ES-I3 (cell line): ENCODE measurements at regions not wholly inside any gene's neighbourhood (a gene's known extent, or its start where the extent isn't known, plus 50 kb on each side); places are given as distances from the start of the nearest gene placed in this dataset.
"Not testable (repeated sequence)": the region's sequence is repeated elsewhere in the genome, so short reads cannot be mapped to it uniquely, and the experiment has no call there.

Source experiments
- H3K36me3 ChIP-seq: 2 replicates; pipeline ENCODE4 v1.6.1; 2013; ENCODE audit warnings: mild to moderate bottlenecking, low read length, control low read depth, moderate library complexity; ENCODE audit not compliant: insufficient read depth
- H3K4me1 ChIP-seq: 2 replicates; pipeline ENCODE4 v1.6.1; 2013; ENCODE audit warnings: mild to moderate bottlenecking, control low read depth, low read length; ENCODE audit not compliant: insufficient read depth
- H3K9ac ChIP-seq: 2 replicates; pipeline ENCODE4 v1.6.1; 2013; ENCODE audit warnings: low read depth, mild to moderate bottlenecking, low read length, moderate library complexity
- H3K9me3 ChIP-seq: 2 replicates; pipeline ENCODE4 v1.6.1; 2013; ENCODE audit warnings: mild to moderate bottlenecking, low read length, moderate library complexity; ENCODE audit not compliant: control insufficient read depth, insufficient read depth

DNA sequence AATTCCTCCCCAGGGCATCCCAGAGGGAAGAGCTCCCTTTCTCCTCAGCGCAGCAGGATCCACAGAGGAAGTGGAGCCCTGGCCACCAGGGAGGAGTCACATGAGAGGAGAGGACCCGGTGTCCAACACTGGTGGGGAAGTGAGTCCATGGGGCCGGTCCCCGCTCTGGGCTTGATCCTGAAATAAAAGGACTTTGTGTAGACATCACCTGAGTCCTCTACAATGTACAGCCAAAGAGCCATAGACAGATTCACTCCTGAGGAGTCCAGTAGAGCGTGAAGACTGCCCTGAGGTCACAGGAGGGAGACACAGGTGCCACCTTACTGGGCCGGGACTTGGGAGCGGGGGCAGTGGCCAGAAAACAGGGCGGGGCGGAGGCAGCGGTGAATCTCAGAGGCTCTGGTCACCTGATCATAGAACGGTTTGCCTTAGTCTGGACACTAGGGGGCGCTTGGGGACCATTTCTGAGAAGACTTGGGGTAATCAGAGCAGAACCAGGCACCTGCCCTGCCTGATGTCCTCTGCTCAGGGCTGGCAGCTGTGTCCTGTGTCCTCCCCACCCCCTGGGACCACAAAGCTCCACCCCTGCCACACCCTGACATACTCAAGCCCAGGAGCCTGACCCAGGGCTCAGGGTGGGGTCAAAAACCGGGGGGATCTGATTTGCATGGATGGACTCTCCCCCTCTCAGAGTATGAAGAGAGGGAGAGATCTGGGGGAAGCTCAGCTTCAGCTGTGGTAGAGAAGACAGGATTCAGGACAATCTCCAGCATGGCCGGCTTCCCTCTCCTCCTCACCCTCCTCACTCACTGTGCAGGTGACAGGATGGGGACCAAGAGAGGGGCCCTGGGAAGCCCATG, 112.7 kb downstream of the VPREB1 start:
- Histone ChIP-seq H3K36me3 (no peaks in the 10 kb centered on the region), H3K9ac (peak overlapping the region; percentile 36; the same call in 1 of the 2 replicates), H3K9me3 (no peaks in the 10 kb centered on the region), H3K4me1 (no peaks in the 10 kb centered on the region; the same call in 1 of the 2 replicates)

DNA sequence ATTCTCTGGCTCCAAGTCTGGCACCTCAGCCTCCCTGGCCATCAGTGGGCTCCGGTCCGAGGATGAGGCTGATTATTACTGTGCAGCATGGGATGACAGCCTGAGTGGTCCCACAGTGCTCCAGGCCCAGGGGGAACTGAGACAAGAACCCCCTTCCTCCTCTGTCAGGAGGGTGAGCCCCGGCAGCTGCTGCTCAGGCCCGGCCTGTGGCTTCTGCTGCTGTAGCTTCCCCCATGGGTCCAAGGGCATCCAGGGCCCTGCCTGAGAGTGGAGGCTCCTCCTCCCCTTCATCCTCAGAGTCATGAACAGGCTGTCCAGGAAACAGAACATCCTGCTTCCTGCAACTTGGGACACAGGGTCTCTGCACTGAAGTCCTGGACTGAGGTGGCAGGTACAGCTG, 113.6 kb downstream of the VPREB1 start:
- H3K4me1 ChIP-seq: no peaks in the 10 kb centered on the region; the same call in 1 of the 2 replicates
- H3K36me3 ChIP-seq: no peaks in the 10 kb centered on the region
- no peaks in the 10 kb centered on the region for H3K9me3 ChIP-seq
- H3K9ac ChIP-seq: no peak overlapping the region

DNA sequence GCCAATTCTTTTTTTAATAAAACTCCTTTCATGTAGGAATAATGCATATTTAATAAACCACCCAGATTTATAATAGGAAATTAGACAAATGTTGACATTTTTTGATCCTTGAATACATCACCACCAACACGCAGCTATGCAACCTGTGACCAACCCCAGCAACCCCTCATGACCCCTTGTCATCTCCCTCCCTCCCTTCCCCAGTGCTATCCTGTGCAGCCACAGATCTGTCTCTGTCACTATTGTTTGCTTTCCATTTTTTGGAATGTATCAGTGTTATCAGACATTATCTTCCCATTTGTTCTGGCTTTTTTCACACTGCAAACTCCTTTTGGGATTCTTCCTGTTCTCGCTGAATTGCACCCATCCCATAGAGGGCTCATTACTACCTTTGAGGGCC, 114.1 kb downstream of the VPREB1 start:
- Histone ChIP-seq H3K4me1 (no peaks in the 10 kb centered on the region; the same call in 1 of the 2 replicates), H3K36me3 (no peaks in the 10 kb centered on the region), H3K9me3 (no peaks in the 10 kb centered on the region), H3K9ac (no peak overlapping the region)

DNA sequence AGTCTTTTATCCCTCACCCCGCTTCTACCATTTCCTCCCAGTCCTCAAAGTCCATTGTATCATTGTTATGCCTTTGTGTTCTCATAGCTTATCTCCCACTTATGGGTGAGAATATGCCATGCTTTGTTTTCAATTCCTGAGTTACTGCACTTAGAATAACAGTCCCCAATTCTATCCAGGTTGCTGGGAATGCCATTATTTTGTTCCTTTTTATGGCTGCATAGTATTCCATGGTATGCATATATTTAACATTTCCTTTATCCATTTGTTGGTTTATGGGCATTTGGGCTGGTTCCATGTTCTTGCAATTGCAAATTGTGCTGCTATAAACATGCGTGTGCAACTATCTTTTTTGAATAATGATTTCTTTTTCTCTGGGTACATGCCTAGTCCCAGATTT, 114.9 kb downstream of the VPREB1 start:
- H3K9me3 ChIP-seq: no peaks in the 10 kb centered on the region
- no peak overlapping the region for H3K9ac ChIP-seq
- no peaks in the 10 kb centered on the region for H3K36me3 ChIP-seq
- H3K4me1 ChIP-seq: no peaks in the 10 kb centered on the region; the same call in 1 of the 2 replicates

DNA sequence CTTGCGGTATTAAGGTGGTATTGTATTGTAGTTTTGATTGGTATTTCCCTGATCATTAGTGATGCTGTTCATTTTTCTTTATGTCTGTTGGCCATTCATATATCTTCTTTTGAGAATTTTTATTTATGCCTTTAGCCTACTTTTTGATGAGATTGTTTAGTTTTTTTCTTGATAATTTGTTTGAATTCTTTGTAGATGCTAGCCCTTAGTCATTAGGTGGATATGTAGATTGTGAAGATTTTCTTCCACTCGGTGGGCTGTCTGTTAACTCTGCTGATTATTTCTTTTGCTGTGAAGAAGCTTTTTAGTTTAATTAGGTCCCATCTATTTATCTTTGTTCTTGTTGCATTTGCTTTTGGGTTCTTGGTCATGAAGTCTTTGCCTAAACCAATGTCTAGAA, 115.4 kb downstream of the VPREB1 start:
- Histone ChIP-seq H3K36me3 (no peaks in the 10 kb centered on the region), H3K9ac (no peak overlapping the region), H3K4me1 (no peaks in the 10 kb centered on the region; the same call in 1 of the 2 replicates), H3K9me3 (no peaks in the 10 kb centered on the region)

DNA sequence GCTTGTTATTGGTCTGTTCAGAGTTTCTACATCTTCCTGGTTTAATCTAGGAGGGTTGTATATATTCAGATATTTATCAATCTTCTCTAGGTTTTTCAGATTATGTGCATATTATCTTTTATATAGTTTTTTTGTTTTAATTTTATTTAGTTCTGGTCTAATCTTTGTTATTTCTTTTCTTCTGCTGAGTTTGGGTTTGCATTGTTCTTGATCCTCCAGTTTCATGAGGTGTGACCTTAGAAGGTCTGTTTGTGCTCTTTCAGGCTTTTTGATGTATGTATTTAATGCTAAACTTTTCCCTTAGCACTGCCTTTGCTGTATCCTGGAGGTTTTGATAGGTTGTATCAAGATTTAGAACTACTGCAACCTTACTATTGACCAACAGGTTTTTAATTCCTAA, 117.7 kb downstream of the VPREB1 start:
- no peaks in the 10 kb centered on the region for H3K36me3 ChIP-seq
- no peaks in the 10 kb centered on the region for H3K4me1 ChIP-seq
- H3K9ac ChIP-seq: no peak overlapping the region
- H3K9me3 ChIP-seq: no peaks in the 10 kb centered on the region

DNA sequence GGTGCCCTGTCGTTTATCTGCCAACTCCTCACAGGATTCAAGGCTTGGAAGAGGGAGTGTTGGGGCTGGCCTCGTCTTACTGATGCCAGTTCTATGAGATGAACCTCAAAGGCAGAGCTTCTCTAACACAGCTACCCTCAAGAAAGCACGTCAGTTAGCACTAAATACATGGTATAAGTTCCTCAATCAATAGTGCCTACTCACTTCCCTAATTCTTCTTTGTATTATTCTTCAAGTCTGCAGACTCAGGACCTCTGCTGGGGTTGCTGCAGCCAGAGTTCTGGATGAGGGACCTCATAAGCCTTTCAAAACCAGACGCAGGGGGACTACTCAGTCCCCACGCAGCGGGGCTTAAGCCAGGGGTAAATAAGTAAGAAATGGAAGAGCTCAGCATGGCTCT, 118.3 kb downstream of the VPREB1 start:
- H3K9me3 ChIP-seq: no peaks in the 10 kb centered on the region
- no peak overlapping the region for H3K9ac ChIP-seq
- H3K36me3 ChIP-seq: no peaks in the 10 kb centered on the region
- H3K4me1 ChIP-seq: no peaks in the 10 kb centered on the region

DNA sequence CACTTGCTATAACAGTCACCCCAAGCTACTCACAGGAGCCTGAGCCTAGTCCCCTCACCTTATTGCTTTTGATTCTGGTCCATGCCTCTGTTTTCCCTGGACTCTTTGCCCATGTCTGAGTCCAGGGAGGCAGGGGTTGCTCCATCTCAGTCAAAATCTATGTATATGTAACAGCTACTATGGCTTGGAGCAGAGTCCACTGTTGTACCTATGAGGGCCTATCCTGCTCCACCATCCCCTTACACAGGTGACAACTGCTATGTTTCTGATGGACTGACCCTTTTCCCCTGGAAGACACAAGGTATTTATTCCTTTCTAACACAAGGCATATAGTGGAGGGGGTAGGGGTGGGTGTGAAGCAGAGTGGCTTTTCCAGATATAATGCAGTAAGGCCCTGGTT, 119.6 kb downstream of the VPREB1 start:
- H3K4me1 ChIP-seq: no peaks in the 10 kb centered on the region
- no peaks in the 10 kb centered on the region for H3K36me3 ChIP-seq
- no peaks in the 10 kb centered on the region for H3K9me3 ChIP-seq
- no peak overlapping the region for H3K9ac ChIP-seq

DNA sequence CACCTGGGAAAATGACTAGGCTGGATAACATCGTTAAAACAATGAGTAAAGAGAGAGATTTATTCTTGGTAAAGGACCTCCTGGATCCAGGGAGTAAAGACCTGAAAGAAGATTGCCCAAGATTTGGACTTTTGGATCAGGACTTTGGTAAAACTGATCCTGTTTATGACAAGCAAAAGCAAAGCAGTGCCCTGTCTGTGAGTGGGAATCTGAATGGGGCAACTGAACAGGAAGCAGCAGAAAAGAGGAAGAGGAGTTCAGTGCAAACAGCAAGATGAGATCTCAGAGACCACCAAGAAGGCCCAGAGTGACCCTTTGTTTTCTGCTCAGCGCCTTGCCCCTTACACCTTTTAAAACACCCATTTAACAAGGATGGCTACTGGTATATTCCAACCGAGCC, 122.0 kb downstream of the VPREB1 start:
- Histone ChIP-seq H3K9ac (no peak overlapping the region), H3K9me3 (no peaks in the 10 kb centered on the region), H3K4me1 (no peaks in the 10 kb centered on the region), H3K36me3 (no peaks in the 10 kb centered on the region)

DNA sequence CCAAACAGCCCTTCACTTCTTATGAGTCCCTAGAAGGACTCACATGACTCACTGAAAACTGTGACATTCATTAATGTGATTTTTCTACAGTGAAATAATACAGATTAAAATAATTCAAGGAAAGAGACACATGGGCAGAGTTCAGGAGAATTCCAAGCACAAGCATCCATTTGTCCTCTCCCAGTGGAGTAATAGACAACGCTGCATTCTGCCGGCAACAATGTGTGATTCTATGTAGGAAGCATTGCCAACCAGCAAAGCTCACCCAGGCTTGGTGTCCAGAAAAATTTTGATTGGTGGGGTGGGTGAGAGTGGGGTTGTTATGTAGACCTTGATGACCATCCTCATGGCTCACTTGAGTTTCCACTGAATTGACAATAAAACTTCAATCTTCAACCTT, 123.9 kb downstream of the VPREB1 start:
- Histone ChIP-seq H3K4me1 (no peaks in the 10 kb centered on the region), H3K9me3 (no peaks in the 10 kb centered on the region), H3K9ac (no peak overlapping the region), H3K36me3 (no peaks in the 10 kb centered on the region)

DNA sequence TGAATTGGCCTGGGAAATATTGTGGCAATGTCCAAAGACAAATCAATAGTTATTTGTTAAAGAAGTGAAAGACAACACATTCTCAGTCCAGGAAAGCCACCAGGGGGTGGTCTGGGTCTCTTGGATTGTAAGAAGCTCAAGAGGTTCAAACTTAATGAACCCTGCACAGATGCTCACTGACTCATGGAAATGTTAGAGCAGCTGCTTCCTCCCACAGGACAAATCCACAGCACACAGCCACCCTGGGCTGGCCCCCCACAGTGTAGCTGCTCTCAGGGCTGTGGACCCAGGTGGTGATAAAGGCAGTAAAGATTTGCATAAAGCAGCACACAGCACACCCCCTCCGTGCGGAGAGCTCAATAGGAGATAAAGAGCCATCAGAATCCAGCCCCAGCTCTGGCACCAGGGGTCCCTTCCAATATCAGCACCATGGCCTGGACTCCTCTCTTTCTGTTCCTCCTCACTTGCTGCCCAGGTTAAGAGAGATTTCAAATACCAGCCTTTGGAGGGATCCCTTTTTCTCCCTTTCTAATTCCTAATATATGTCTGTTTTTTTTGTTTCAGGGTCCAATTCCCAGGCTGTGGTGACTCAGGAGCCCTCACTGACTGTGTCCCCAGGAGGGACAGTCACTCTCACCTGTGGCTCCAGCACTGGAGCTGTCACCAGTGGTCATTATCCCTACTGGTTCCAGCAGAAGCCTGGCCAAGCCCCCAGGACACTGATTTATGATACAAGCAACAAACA, 124.8 kb downstream of the VPREB1 start:
- H3K9ac ChIP-seq, H3K9me3 ChIP-seq, H3K36me3 ChIP-seq, H3K4me1 ChIP-seq: not testable (repeated sequence)

DNA sequence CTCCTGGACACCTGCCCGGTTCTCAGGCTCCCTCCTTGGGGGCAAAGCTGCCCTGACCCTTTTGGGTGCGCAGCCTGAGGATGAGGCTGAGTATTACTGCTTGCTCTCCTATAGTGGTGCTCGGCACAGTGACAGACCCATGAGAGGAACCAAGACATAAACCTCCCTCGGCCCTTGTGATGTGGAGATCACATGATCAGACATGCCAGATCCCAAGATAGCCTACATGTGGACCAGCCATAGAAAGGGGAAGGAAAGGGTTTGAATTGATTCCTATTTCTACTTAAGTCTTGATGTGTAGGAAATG, 125.3 kb downstream of the VPREB1 start:
- H3K4me1 ChIP-seq: no peaks in the 10 kb centered on the region

DNA sequence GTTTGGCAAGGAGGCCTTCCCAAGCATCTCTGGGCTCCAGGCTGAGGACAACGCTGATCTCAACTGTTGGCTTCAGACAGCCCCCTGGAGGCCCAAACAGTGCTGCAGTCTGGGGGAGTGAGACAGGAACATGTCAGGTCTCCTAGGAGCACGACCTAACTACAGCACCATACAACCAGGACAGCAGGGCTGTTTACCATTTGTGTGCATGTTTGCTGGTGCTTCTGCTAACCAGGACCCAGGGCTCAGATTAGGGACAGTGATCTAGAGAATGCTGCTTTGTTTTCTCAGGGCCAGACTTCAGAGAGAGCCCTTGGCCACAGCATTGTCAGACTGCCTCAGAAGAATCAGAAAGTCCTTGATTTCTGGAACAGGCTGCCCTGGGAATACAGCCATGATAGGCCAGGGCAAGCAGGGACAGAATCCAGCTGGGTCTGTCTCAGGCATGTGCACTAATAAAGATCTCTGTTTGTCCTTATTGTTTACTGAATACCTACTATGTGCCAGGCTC, 126.5 kb downstream of the VPREB1 start:
- Histone ChIP-seq H3K36me3 (no peaks in the 10 kb centered on the region), H3K4me1 (no peaks in the 10 kb centered on the region), H3K9me3 (no peaks in the 10 kb centered on the region), H3K9ac (no peak overlapping the region)

More for the DNA sequence above, 125.3 kb downstream of the VPREB1 start:
- Histone ChIP-seq H3K9me3 (no peaks in the 10 kb centered on the region), H3K36me3 (no peaks in the 10 kb centered on the region), H3K9ac (no peak overlapping the region)

DNA sequence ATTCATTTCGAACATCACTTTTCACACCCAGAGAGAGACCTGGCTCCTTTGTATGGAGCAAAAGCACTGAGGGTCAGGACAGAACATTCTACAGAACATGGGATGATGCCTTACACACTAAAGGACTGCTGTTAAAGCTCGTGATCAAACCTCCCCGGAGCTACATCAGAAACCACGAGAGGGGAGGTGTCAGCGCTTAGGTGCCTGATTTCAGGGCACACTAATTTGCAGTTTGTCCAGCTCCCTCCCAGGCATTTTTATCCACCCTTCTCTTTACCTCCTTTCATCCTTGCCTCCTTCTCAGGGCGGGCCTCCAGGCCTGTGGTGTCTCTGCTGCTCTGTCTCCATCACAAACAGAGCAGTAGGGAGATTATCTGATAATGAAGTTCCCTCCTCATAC, 127.5 kb downstream of the VPREB1 start:
- no peak overlapping the region for H3K9ac ChIP-seq
- no peaks in the 10 kb centered on the region for H3K36me3 ChIP-seq
- H3K4me1 ChIP-seq: no peaks in the 10 kb centered on the region
- H3K9me3 ChIP-seq: no peaks in the 10 kb centered on the region

DNA sequence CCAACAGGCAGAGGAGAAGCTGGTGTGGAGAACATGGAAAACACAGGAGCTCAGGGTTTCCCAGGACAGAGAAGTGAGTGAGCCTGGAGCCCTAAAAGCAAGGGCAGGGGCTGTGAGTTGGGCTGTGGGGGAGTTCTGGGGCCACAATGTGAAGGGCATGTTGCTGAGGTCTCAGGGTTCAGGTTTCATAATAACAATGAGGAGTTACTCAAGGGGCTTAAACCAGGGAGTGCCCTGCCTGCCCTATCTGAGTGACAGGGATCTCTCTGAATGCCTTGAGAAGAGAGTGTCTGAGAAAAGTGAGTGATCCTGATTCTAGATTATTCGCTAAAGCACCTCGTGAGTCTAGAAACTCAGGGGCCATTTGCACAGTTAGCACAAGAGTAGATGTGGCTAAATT, 129.6 kb downstream of the VPREB1 start:
- Histone ChIP-seq H3K4me1 (no peaks in the 10 kb centered on the region), H3K9ac (no peak overlapping the region), H3K9me3 (no peaks in the 10 kb centered on the region), H3K36me3 (no peaks in the 10 kb centered on the region)
